ENCODE measurements at regions not wholly inside any gene's neighbourhood (a gene's known extent, or its start where the extent isn't known, plus 50 kb on each side); places are given as distances from the start of the nearest gene placed in this dataset.
"Not testable (repeated sequence)": the region's sequence is repeated elsewhere in the genome, so short reads cannot be mapped to it uniquely, and the experiment has no call there.

DNA sequence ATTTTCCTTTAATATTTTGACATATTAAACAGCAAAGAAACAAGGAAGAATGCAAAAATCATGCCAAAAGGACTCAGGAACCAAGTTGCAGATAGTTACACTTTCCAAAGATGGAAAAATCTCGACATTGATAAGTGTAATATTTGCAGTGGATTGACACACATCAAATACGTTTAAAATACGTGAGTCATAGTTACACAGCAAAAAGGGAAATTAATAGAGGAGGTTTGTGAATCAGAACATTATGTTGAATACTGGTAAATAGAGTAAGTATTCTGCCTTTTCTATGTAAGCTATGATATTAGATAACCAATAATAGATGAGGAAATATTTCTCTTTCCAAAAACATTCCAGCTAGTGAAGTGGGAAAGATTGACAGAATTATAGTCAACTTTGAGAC is 1761.3 kb upstream of the IGFBP7 start:
- DNase-seq (ENCODE audit: low read depth in 2 of 3, low spot score in 2 of 3), result no peak

DNA sequence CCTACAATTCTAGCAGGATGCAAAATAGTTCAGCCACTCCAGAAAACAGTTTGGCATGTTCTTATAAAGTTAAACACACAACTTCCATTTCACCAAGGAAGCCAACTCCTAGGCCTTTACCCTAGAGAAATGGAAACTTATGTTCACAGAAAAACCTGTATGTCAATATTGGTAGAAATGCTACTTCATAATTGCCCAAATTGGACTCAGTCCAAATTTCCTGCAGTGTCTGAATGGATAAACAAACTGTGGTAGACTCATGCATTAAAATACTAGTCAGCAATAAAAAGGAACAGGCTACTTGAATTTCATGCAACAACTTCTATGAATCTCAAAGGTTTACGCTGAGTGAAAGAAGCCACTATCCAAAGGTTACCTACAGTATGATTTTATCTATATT is 1738.8 kb upstream of the IGFBP7 start:
- DNase-seq (ENCODE audit: low read depth in 2 of 3, low spot score in 2 of 3), result no peak

DNA sequence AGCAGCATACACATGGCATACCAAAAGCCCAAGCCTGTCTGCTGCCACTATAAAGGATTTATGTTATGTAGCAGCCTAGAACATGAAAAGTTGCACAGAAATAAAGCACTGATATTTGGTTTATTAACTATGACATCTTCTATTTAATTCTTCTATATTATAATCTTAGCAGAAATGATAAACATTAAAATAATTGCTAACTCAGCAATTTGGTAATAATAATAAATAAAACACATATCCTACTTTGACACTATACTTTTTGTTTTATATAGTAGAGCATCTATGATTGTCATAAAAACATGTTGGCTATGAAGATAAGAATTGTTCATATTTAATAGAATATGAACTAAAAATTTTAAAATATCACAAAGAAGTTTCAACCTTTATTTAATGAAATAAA is 1733.3 kb upstream of the IGFBP7 start:
- no peak for DNase-seq (ENCODE audit: low read depth in 2 of 3, low spot score in 2 of 3)

DNA sequence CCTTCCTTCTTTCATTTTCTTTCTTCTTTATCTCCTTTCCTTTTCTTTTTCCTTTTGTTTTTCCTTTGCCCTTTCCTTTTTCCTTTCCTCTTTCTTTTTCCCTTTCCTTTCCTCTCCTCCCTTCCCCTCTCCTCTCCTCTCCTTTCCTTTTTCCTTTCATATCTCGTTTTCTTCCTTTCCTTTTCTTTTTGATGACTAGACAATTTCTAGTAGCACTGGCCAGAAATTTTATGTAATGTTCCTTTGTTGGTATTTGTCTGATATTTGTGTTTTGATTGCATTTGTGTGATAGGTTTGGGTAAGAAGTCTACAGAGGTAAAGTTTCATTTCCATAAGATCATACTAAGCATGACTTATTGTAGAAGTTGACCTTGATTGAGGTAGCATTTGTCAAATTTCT is 1722.9 kb upstream of the IGFBP7 start:
- no peak for DNase-seq (ENCODE audit: low read depth in 2 of 3, low spot score in 2 of 3)

DNA sequence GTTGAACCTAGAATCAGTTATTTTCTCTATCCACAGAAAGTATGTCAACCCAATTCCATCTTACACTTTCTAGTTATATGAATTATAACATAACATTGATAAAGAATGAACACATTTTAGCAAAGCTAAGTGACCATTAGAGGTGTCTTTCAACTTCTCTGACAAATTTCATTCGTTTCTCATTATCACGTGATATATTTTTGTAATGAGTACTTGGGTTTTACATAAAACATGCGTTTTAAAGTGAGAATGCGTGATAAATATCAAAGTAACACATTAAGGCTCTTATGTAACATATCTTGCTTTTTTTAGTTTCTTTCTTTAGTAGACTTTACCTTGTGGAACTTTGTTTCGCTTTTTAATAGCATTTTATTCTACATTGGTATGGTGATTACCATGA is 1715.1 kb upstream of the IGFBP7 start:
- no peak for DNase-seq (ENCODE audit: low read depth in 2 of 3, low spot score in 2 of 3)

DNA sequence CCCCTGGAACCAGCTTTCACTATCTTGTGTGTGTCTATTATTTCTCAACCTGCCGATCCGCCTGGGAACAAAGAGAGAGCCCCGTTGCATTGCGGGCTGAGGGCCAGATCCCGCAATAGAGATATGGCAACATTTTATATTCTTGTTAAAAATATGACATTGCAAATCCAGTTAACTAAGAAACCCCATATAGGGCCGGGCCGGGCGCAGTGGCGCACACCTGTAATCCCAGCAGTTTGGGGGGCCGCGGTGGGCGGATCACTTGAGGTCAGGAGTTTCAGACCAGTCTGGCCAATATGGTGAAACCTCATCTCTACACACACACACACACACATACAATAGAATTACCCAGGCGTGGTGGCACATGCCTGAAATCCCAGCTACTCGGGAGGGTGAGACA is 1708.4 kb upstream of the IGFBP7 start:
- not testable (repeated sequence) for DNase-seq (ENCODE audit: low read depth in 2 of 3, low spot score in 2 of 3)

DNA sequence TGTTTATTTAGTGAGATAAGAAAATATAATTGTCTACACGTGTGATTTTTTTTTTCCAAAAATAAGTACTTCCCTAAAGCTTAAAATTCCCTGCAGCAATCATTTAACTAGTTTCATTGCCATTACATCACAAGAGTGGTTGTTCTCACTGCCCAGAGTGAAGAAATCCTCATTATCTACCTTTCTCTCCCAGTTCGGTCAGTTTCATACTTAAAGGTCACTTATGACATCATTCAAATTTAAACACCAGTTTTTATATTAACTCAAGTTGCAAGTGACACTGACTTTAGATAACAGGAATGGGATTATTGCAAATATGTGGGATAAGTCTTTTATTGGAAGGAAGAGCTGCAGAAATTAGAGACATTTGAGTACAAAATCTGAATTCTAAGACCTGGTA is 1699.8 kb upstream of the IGFBP7 start:
- DNase-seq (ENCODE audit: low read depth in 2 of 3, low spot score in 2 of 3), result no peak

DNA sequence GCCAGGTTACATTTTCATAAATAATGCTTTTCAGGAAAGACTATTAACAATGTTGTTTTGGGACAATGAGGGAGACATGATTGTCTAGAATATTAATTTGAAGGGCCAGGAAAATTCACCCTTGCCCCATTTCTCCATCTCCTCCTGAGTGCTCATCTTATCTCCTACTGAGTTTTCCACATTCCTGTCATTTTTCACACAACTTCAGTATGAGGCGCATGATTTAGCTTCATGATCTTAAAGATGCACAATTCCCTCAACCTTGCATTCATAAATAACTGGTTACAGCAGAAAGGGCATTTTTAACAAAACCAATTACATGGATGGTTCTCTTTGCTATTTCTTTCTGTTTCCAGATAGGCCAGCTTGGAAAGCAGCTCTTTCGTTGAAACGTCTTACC is 1699.2 kb upstream of the IGFBP7 start:
- no peak for DNase-seq (ENCODE audit: low read depth in 2 of 3, low spot score in 2 of 3)

DNA sequence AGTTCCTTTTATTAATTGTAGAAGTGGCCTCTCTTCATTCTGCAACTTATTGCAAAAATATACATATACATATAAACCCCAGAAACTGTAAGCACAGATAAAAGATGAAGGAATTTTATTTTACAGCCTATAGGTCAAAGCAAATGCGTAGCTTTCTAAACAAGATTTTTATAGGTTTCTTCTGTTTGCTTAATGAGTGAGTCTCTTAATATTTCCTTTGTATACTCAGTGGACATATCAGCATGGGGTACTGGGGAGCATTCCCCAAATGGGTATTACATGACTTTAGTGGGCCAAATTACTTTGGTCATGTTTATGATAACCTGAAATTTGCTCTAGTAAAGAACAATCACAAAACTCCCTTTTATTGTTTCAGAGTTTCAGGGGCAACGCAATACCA is 1698.6 kb upstream of the IGFBP7 start:
- no peak for DNase-seq (ENCODE audit: low read depth in 2 of 3, low spot score in 2 of 3)

DNA sequence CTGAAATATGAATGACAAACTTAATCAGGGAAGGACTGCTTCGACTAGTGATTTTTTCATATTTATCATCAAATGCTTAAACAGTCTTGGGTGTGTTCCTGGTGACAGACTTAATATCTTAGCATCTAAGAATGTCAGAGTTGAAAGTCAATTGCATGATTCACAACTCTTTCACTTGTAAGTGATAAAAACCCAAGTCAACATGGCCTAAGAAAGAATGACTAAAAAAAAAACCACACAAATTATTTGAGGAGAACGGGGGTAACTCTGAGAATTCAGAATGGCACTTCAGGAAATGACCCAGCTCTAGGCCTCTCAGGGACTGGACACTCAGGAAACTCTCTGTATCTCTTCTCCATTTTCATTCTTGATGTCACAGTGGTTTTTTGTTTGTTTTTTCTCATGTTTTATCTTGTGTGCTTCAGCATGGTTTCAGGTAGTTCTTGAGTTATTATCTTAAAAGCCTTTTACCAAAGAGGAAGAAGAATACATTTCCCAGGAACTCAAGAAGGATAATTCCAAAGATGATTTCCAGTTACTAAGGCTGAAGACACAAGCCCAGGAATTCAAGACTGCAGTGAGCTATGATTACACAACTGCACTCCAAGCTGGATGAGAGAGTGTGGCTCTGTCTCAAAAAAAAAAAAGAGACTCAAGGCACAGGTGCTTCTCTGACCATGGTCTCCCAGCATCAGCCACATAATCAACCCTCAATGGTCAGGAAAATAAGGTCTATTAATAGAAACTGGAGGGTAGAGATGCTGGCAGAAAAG is 1697.8 kb upstream of the IGFBP7 start:
- no peak for DNase-seq (ENCODE audit: low read depth in 2 of 3, low spot score in 2 of 3)

DNA sequence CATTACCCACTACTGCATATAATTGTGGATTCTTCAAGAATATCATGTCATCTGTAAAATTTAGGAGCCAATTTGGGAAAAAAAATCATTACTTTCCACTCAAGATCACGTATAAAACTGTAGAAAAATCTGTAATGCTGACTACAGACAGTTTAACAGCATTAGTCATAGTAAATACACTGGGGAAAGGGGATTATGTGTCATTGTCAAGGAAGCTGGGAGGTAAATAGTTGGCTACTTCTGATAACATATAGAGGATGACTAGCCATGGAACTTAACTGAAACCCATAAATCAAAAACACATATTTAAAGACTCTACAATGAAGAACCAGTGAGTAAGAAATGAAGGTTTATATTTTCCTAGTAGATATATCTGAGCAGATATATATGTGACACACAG is 1666.4 kb upstream of the IGFBP7 start:
- no peak for DNase-seq (ENCODE audit: low read depth in 2 of 3, low spot score in 2 of 3)

DNA sequence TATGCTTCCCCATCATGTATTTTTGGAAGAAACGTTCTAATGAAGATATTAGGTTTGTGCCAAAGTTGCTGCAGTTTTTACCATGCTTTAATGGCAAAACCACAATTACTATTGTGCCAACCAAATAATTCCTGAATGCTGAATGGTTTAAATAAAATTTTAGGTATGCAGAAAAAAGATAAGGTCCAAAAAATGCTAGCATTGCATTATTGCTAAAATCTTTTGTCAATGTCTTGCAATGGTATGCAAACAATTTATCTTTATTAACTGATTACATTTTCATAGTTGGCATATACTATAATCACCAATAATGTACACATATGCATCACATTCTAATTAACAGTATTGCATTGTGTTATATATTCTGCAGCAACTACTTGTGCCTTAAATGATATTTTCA is 1657.4 kb upstream of the IGFBP7 start:
- no peak for DNase-seq (ENCODE audit: low read depth in 2 of 3, low spot score in 2 of 3)

DNA sequence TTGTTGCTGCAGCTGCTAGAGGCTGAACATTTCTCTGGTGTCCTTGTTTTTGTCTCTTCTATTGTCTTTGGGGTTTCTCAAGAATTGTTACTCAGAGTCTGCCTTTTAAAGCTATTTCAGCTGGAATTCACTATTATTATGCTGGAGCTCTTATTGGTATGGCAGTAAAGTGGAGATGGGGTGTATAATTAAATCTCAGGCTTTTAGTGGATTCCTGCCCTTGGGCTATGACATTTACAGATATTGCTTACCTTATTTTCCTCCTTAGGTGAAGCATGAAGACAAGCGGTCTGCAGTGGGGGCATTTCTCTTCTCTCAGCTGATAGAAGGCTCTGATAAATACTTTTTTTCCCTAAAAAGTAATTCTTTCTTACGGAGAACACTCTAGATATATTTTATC is 1656.6 kb upstream of the IGFBP7 start:
- DNase-seq (ENCODE audit: low read depth in 2 of 3, low spot score in 2 of 3), result no peak

DNA sequence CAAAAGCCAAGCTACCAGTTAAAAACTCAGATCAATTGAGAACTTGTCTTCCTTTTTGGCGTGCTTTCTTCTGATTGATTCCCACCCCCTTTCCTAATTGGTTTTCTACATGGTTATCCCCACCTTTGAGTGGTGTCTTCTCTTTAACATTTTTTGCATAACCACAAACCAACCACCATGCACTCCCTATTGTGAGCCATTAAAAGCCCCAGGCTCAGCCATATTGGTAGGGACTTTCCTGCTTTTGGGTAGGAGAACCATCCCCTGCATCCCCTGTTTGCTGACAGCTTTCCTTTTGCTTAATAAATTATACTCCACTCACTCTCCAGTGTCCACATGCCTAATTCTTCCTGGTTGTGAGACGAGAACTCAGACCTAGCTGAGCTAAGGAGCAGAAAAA is 1651.4 kb upstream of the IGFBP7 start:
- no peak for DNase-seq (ENCODE audit: low read depth in 2 of 3, low spot score in 2 of 3)

DNA sequence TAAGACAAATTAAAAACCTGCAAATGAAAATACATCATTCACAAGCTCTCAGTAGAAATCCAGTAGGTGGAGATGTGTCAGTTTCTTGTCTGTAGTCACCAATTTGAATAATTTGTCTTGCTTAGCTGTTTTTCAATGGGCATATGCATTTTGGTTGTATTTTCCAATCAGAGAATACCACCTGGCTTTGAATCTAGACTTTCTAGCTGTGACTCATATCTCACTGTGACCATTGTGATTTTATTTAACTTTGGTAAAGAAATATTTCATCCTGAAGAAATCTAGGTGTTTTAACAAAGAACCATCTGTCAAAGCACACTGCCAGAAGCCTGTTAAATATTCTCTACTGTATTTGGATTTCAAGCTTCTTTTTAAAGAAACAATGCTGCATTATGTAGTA is 1650.6 kb upstream of the IGFBP7 start:
- no peak for DNase-seq (ENCODE audit: low read depth in 2 of 3, low spot score in 2 of 3)

DNA sequence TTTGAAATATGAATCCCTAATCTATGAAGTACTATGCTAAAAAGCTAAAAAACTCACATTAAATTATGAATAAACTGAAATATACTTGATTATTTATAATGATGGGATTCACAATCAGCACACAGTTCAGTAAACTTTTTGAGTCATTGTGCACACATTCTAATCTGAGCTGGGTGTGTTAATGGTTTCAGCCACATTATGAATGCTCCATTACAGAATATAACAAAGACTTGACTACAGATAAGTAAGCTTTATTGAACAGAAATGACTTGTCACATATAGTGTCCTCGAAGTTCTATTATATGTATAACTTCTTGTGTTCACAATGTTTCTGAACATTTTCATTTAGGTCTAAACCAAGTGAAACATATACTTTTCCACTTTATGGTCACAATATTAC is 1649.9 kb upstream of the IGFBP7 start:
- no peak for DNase-seq (ENCODE audit: low read depth in 2 of 3, low spot score in 2 of 3)

DNA sequence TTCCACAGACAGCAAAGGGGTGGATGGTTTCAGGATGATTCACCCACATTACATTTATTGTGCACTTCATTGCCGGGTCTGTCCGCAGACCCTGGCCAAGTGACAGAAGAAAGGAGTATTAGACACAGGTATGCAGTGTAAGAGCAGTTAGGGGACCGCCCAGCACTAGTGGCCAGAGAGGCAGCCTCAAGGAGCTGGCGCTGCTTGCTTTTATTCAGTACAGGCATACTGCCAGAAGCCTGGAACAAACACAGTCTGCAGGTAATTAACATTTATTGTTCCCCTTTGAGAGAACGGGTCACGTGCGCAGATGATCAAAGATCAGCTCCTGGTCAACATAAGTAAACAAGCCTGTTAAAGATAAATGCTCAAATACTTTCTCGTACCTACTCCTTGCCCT is 1639.0 kb upstream of the IGFBP7 start:
- DNase-seq (ENCODE audit: low read depth in 2 of 3, low spot score in 2 of 3), result no peak

DNA sequence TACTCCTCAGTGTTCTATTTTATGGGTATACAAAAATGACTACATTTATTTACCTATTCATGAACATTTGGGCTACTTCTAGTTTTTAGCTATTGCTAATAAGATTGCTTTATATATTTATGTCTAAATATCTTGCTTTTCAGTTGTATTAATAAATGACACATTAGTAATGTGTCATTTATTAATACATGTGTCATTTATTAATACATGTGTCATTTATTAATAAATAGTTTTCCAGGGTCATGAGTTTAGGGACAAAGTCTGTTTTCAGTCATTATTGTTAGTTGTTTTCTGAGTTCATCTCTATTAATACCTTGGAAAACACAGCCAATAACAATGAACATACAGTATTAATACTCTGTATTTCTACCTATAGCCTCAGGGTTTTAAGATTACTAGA is 1630.7 kb upstream of the IGFBP7 start:
- no peak for DNase-seq (ENCODE audit: low read depth in 2 of 3, low spot score in 2 of 3)

DNA sequence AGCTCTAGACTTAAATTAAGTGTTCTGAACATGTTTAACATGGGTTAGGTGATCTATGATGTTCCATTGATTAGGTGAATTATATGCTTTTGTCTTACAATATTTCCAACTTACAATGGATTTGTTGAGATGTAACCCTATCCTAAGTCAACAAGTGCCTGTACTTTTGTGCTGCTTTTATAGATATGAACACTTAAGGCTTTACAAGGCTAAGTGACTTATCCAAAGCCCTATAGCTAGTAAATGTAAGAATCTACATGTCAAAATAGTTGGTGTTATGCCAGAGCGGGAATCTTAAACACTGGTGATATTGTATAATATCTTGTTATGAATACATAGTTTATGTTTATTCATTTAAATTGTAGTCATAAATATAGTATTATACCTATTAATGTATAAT is 1629.1 kb upstream of the IGFBP7 start:
- DNase-seq (ENCODE audit: low read depth in 2 of 3, low spot score in 2 of 3), result no peak

DNA sequence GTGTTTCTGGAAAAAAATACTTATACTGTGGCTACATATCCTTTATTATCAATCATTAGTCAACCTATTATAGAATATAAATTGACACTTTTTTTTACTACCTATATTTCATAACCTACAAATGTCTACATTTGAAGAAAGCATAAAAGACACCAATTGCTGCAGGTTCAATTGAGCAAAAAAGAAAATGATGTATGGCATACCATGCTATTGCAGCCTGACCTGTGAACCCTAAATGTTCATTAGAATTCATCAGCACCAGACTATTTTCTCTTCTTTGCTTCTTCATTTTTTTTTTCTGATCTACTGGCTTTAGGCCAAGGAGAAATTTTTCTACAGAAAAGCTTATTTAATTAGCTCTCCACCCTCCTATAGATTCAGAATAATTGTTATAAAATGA is 1628.2 kb upstream of the IGFBP7 start:
- no peak for DNase-seq (ENCODE audit: low read depth in 2 of 3, low spot score in 2 of 3)

DNA sequence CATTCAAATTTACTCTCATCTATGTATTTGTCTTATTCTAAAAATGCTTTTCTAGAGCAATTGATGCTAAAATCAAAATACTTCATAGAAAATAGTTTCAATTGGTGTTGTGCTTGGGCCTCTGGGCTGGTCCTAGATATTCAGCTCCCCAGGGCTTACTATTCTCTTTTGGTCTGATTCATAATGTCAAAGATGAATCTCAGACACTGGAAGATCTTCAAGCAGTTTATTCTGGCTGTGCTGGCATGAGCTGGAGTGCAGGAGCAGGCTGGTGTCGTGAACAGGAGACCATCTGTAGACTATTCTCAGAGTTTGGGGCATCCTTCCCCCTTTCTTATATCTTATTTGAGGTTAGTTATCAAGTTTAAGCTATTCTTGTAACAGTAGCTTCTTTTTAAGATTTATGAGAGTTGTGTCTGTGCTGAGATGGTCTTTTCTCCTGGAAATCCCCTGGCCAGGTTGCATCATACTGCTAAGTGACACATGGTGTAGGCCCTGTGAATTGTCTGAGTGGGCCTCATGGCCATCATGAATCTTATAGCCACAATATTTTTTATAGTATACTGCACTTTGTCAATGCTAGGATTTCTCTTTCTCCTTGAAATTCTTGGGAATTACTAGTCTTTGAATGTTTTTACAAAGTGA is 1624.0 kb upstream of the IGFBP7 start:
- no peak for DNase-seq (ENCODE audit: low read depth in 2 of 3, low spot score in 2 of 3)

DNA sequence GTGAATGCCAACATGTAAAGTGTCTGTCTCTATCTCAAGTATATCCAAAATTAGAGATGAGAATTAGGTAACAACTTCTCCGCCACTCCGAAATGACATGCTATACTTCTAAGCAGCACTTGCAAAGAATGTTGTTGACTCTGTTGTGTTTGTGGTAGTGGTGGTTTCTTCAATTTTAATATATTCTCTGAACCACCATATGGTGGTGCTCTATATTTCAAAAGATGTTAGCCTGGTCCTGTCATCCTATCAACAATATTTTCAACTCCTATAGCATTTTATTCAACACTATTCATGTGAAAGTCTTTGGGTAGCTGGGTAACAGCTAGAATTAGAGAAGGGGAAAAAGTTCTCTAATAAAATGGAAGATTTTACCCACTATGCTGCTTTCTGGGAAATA is 1622.8 kb upstream of the IGFBP7 start:
- no peak for DNase-seq (ENCODE audit: low read depth in 2 of 3, low spot score in 2 of 3)

DNA sequence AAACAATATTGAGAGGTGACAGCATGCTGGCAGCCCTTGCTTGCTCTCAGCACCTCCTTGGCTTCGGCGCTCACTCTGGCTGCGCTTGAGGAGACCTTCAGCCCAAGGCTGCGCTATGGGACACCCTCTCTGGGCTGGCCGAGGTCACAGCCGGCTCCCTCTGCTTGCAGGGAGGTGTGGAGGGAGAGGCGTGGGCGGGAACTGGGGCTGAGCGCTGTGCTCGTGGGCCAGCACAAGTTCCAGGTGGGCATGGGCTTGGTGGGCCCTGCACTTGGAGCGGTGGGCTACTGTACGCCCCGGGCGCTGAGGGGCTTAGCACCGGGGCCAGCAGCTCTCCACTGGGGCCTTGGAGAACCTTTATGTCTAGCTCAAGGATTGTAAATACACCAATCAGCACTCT is 1613.8 kb upstream of the IGFBP7 start:
- no peak for DNase-seq (ENCODE audit: low read depth in 2 of 3, low spot score in 2 of 3)

Measured in hematopoietic multipotent progenitor cell (in vitro differentiated cells).